BLaER1 treated with 17β-estradiol and CSF1 and Interleukin-3, amounts not matched to agents 10 nM and 100 nM (cell line): ENCODE measurements at regions not wholly inside any gene's neighbourhood (a gene's known extent, or its start where the extent isn't known, plus 50 kb on each side); places are given as distances from the start of the nearest gene placed in this dataset.
A peak's percentile ranks its signal among the peaks of the same experiment; 100 is the strongest.

Experiments
- H3K27ac ChIP-seq, 11 experiments: shearing (Covaris generic); formaldehyde crosslinking; 2 replicates each; pipeline ENCODE4 v1.8.1; 2022
- H3K27me3 ChIP-seq, 11 experiments: shearing (Covaris generic); formaldehyde crosslinking; 2 replicates each; pipeline ENCODE4 v1.8.1; 2022
- H3K36me3 ChIP-seq, 11 experiments: shearing (Covaris generic); formaldehyde crosslinking; 2 replicates each; pipeline ENCODE4 v1.8.1; 2022
- H3K4me1 ChIP-seq, 10 experiments: shearing (Covaris generic); formaldehyde crosslinking; 2 replicates each; pipeline ENCODE4 v1.8.1; 2022
- H3K4me2 ChIP-seq, 11 experiments: shearing (Covaris generic); formaldehyde crosslinking; 2 replicates each; pipeline ENCODE4 v1.8.1; 2022
- H3K4me3 ChIP-seq, 10 experiments: shearing (Covaris generic); formaldehyde crosslinking; 2 replicates each; pipeline ENCODE4 v1.8.1; 2022
- H3K9ac ChIP-seq, 11 experiments: shearing (Covaris generic); formaldehyde crosslinking; 2 replicates each; pipeline ENCODE4 v1.8.1; 2022
- H3K9me3 ChIP-seq, 11 experiments: shearing (Covaris generic); formaldehyde crosslinking; replicated peaks in 1 of 11; 2 replicates each; pipeline ENCODE4 v1.8.1; 2022
- H4K20me1 ChIP-seq, 11 experiments: shearing (Covaris generic); formaldehyde crosslinking; 2 replicates each; pipeline ENCODE4 v1.8.1; 2022
- Cebpa-rat ChIP-seq, 11 experiments: shearing (Covaris generic); IDR thresholded peaks; 2 replicates each; pipeline ENCODE4 v1.8.1; 2022

GRCh38 chr12:19778797-19779196 lies 339.5 kb downstream of the AEBP2 start:
- Histone ChIP-seq H3K36me3 (no peaks in the 10 kb centered on the region), H4K20me1 (no peaks in the 10 kb centered on the region), H3K4me2 (peak overlapping the region in 1 of 11 experiments; percentile 35; a peak in 1 of 22 replicates), H3K4me1 (peaks cover 0 to 11% (median 0%) of the 10 kb centered on the region in 10 experiments; a peak in 6 of 20 replicates), H3K9ac (no peak overlapping the region), H3K27ac (no peak overlapping the region), H3K9me3 (peaks cover 0 to 11% (median 0%) of the 10 kb centered on the region in 11 experiments; a peak in 3 of 22 replicates), H3K27me3 (no peaks in the 10 kb centered on the region), H3K4me3 (no peak overlapping the region)
- TF ChIP-seq Cebpa-rat (IDR thresholded peaks at IDR 0.05): no peak

DNA sequence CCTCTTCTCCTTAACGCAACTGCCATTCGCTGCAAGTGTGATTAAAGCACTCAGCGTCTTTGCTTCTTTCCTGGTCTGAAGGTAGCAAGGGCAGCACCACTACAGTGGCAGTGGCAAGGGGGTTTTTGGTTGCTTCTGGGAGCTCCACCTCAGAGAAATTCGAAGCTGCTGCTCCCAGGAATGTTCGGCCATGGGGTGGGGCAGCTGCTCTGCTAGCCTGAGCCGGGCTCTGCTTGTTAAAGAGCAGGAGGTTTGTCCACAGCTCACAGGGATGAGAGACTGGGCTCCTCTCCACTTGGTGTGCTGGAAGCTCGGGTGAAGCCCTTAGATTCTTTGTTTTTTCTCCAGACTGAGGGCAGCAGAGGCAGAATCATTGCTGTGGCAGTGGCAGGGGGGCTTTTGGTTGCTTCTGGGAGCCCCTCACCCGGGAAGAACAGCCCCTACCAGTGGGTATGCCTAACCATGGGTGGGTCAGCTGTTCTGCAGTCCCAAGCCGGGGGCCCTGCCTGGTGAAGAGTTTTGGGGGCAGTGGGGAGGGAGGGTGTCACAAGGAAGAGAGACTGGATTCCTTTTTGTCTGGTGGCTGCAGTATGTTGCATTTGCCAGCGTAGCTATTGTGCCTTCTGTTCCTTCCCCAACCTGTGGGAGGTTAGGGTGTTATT lies 340.2 kb downstream of the AEBP2 start:
- no peak overlapping the region for H3K27ac ChIP-seq
- peaks cover 0 to 11% (median 0%) of the 10 kb centered on the region in 10 experiments; a peak in 6 of 20 replicates for H3K4me1 ChIP-seq
- H3K4me2 ChIP-seq: no peak overlapping the region
- H3K9ac ChIP-seq: no peak overlapping the region
- no peak for TF ChIP-seq Cebpa-rat (IDR thresholded peaks at IDR 0.05)
- H3K27me3 ChIP-seq: no peaks in the 10 kb centered on the region
- no peak overlapping the region for H3K4me3 ChIP-seq
- H4K20me1 ChIP-seq: no peaks in the 10 kb centered on the region
- no peaks in the 10 kb centered on the region for H3K36me3 ChIP-seq
- peaks cover 0 to 11% (median 0%) of the 10 kb centered on the region in 11 experiments; a peak in 3 of 22 replicates for H3K9me3 ChIP-seq

- Histone ChIP-seq H3K9ac (no peak overlapping the region), H3K4me2 (no peak overlapping the region), H3K36me3 (no peaks in the 10 kb centered on the region), H3K27ac (no peak overlapping the region), H3K27me3 (no peaks in the 10 kb centered on the region), H3K4me1 (peaks cover 0 to 11% (median 0%) of the 10 kb centered on the region in 10 experiments; a peak in 6 of 20 replicates), H3K9me3 (peaks cover 0 to 7% (median 0%) of the 10 kb centered on the region in 11 experiments; a peak in 2 of 22 replicates), H3K4me3 (no peak overlapping the region), H4K20me1 (no peaks in the 10 kb centered on the region)
- TF ChIP-seq Cebpa-rat (IDR thresholded peaks at IDR 0.05): no peak
Observed at GRCh38 chr12:19780460-19780859, 341.2 kb downstream of the AEBP2 start.

- Histone ChIP-seq H3K27ac (no peak overlapping the region), H3K36me3 (no peaks in the 10 kb centered on the region), H3K4me1 (no peaks in the 10 kb centered on the region), H3K4me2 (no peak overlapping the region), H3K27me3 (no peaks in the 10 kb centered on the region), H4K20me1 (no peaks in the 10 kb centered on the region), H3K9ac (no peak overlapping the region), H3K9me3 (no peaks in the 10 kb centered on the region), H3K4me3 (no peak overlapping the region)
- no peak for TF ChIP-seq Cebpa-rat (IDR thresholded peaks at IDR 0.05)
Observed at GRCh38 chr12:19783547-19784444, 344.5 kb downstream of the AEBP2 start.

DNA sequence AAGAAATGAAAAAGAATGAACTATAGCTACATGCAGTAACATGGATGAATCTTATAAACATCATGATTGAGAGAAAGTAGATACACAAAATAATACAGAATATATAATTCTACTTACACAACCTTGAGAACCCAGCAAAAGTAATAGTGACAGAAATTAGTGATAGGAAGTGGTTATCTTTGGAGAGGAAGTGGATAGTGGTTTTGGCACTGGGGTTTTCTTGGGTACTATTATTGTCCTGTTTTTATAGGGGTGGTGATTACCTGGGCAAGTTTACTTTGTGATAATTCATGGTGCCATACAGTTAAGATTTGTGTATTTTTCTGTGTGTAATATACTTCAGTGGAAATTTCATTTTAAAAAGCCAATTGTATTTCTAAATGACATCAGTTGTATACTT lies 352.7 kb downstream of the AEBP2 start:
- no peaks in the 10 kb centered on the region for H3K27me3 ChIP-seq
- H3K4me2 ChIP-seq: peak overlapping the region in 7 of 11 experiments; percentile 10 to 53 (median 22); a peak in 9 of 22 replicates
- H3K9me3 ChIP-seq: 0 out of 22 replicates have a peak, but pooled peaks cover 0 to 1% (median 0%) of the 10 kb centered on the region in 11 experiments
- H3K27ac ChIP-seq: no peak overlapping the region
- H4K20me1 ChIP-seq: no peaks in the 10 kb centered on the region
- H3K4me3 ChIP-seq: no peak overlapping the region
- H3K9ac ChIP-seq: no peak overlapping the region
- H3K4me1 ChIP-seq: peaks cover 0 to 7% (median 4%) of the 10 kb centered on the region in 10 experiments; a peak in 12 of 20 replicates
- no peaks in the 10 kb centered on the region for H3K36me3 ChIP-seq
- no peak for TF ChIP-seq Cebpa-rat (IDR thresholded peaks at IDR 0.05)

DNA sequence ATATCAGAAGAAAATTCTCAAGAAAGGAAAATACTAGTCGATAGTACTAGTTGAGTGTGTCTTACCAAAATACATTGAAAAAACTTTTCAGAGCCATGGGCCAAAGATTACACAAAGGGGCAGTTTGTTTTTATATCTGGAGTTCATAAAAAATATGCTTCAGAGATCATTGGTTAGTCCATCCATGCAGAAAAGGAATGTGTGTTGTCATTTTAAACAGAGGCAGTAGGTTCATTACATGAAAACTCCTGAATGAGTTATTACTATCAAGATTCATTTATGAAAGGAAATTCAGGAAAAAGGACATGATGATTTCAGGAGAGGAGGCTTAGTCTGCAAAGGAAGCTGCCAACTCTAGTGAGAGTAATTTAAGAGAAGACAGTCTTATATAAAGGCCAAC lies 354.8 kb downstream of the AEBP2 start:
- no peaks in the 10 kb centered on the region for H3K27me3 ChIP-seq
- H3K36me3 ChIP-seq: no peaks in the 10 kb centered on the region

GRCh38 chr12:19799216-19799615 lies 359.9 kb downstream of the AEBP2 start:
- H3K27ac ChIP-seq: no peak overlapping the region
- no peak overlapping the region for H3K4me3 ChIP-seq
- no peaks in the 10 kb centered on the region for H3K36me3 ChIP-seq
- no peaks in the 10 kb centered on the region; a peak in 1 of 20 replicates for H3K4me1 ChIP-seq
- no peaks in the 10 kb centered on the region for H4K20me1 ChIP-seq
- peaks cover 0 to 13% (median 5%) of the 10 kb centered on the region in 11 experiments; a peak in 7 of 22 replicates for H3K9me3 ChIP-seq
- H3K4me2 ChIP-seq: no peak overlapping the region
- no peak for TF ChIP-seq Cebpa-rat (IDR thresholded peaks at IDR 0.05)
- no peaks in the 10 kb centered on the region for H3K27me3 ChIP-seq
- no peak overlapping the region for H3K9ac ChIP-seq

More for the DNA sequence above, 354.8 kb downstream of the AEBP2 start:
- Histone ChIP-seq H3K4me2 (no peak overlapping the region), H4K20me1 (no peaks in the 10 kb centered on the region), H3K9me3 (peaks cover 0 to 13% (median 4%) of the 10 kb centered on the region in 11 experiments; a peak in 7 of 22 replicates), H3K4me3 (no peak overlapping the region), H3K27ac (no peak overlapping the region), H3K4me1 (peaks cover 0 to 7% (median 4%) of the 10 kb centered on the region in 10 experiments; a peak in 12 of 20 replicates), H3K9ac (no peak overlapping the region)
- TF ChIP-seq Cebpa-rat (IDR thresholded peaks at IDR 0.05): no peak

DNA sequence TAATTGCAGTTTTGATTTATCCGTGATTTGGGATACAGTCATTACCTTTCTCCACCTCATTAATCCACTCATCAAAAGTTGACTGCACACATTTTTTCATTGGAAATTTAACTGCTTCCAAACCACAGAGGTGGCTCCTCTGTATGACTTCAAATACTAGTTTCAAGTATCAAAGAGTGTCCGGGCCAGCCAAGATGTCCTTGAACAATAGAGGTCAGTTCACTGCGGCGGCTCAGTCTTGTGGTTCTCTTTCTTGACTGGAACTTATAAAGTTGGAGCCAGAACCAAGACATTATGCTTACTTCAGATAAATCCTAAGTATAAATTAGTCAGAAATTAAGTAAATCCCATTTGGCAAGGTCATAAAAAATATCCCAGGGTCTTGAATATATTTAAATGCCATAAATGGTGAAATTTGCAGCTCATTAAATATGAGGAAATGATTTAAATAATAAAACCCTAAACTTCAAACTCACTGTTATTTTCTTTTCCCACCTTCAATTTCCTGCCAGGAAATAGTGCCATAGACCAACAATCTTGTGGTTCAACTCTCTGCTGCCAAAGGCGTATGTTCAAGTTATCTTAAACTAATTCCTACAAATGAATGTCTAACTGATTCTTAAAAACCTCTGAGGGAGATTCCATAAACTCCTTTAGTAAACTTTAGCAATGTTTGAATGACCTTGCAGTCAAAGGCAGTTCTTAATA lies 360.8 kb downstream of the AEBP2 start:
- Histone ChIP-seq H3K4me2 (no peak overlapping the region), H3K9me3 (peaks cover 0 to 13% (median 5%) of the 10 kb centered on the region in 11 experiments; a peak in 7 of 22 replicates), H3K9ac (no peak overlapping the region), H3K27ac (no peak overlapping the region), H3K27me3 (no peaks in the 10 kb centered on the region), H3K4me1 (no peaks in the 10 kb centered on the region; a peak in 1 of 20 replicates), H3K4me3 (no peak overlapping the region), H3K36me3 (no peaks in the 10 kb centered on the region), H4K20me1 (no peaks in the 10 kb centered on the region)
- TF ChIP-seq Cebpa-rat (IDR thresholded peaks at IDR 0.05): no peak
